ENCODE measurements at regions not wholly inside any gene's neighbourhood (a gene's known extent, or its start where the extent isn't known, plus 50 kb on each side); places are given as distances from the start of the nearest gene placed in this dataset.

DNA sequence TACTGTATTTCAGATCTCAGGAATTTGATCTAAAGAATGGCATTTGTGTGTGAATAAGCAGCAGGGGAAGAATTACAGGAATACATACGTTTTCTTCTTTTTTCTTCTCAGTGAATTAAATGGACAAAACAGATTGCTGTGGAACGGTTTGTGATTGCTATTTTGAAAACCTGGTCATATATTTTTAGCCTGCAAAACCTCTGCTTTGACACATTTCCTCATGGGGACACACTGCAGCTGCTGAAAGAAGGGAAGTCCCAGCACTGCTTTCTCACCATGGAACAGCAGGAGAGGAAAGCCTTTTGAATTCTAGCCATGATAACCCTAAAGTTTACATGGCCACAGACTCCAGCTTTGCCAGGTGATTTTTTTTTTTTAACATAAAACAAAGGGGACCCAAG is 315.0 kb downstream of the OXSM start:
- TF ChIP-seq EZH2 (IDR thresholded peaks at IDR 0.05; ENCODE audit: low read length, unreplicated experiment) (no peak), CTCF (conservative IDR thresholded peaks at IDR 0.05; ENCODE audit: low read depth, low read length) (no peak), EZH2phosphoT487 (IDR thresholded peaks at IDR 0.05; ENCODE audit: borderline replicate concordance, low read length) (no peak)
